OCI-LY3 (cell line): ENCODE measurements at regions not wholly inside any gene's neighbourhood (a gene's known extent, or its start where the extent isn't known, plus 50 kb on each side); places are given as distances from the start of the nearest gene placed in this dataset.

Experiments
- CTCF ChIP-seq: fragments of 200-600, 300-600 bp; sonication (generic); IDR thresholded peaks from 2 replicates; pipeline ENCODE4 v1.5.1; 2014; ENCODE audit warnings: antibody characterized with exemption, low read length, low read depth
- EZH2phosphoT487 ChIP-seq: fragments of 200-600 bp; shearing (Covaris generic); IDR thresholded peaks from 2 replicates; pipeline ENCODE4 v1.6.1; 2018; ENCODE audit warnings: antibody characterized with exemption, mixed run types, low read depth

- no peak for TF ChIP-seq CTCF
- no peak for TF ChIP-seq EZH2phosphoT487
Measured at GRCh38 chr4:24741910-24742309, 53.5 kb upstream of the SOD3 start.
